ENCODE measurements at regions not wholly inside any gene's neighbourhood (a gene's known extent, or its start where the extent isn't known, plus 50 kb on each side); places are given as distances from the start of the nearest gene placed in this dataset.
"Not testable (repeated sequence)": the region's sequence is repeated elsewhere in the genome, so short reads cannot be mapped to it uniquely, and the experiment has no call there.

- DNase-seq (ENCODE audit: low read depth): no peak
Observed at GRCh38 chr4:187333151-187333550, 609.5 kb upstream of the FAT1 start.

DNA sequence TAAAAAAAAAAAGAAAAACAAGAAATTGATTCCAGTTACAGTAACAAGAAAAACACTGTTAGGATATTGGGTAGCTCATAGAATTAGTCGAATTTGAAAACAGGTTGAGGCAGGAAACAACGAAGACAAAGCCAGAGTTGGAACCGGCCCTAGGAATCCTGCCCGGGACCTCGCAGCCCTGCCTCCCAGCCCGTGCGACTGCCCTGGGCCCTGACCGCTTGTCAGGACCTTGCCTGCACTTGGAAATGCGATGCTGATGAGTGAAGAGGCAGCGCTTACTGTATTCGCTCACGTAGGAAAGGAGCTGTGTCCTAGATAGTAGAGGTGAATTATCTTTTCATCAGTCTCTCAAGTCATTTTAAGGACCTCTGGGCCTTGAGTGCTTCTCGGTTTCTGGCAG lies 611.7 kb upstream of the FAT1 start:
- no peak for DNase-seq (ENCODE audit: low read depth)

DNA sequence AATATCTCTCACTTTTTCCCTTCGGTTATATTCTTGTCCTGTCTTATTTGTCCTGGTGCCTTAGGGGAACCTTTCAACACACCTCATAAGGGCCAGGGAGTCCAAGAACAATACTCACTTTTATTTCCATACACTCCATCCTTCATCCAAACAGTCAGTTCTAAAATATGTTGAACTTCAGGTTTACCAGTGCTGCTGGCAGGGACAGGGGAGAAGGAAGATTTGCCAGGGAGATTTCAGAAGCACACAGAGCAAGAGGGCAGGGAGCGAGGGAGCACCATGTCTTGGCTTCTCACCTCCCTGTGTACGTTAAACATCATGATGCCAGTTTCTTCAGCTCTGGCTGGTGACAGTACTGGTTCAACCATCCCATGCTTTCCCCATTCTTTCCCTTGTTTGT lies 631.1 kb upstream of the FAT1 start:
- no peak for DNase-seq (ENCODE audit: low read depth)

GRCh38 chr4:187357045-187357643 lies 633.5 kb upstream of the FAT1 start:
- DNase-seq (ENCODE audit: low read depth): no peak

DNA sequence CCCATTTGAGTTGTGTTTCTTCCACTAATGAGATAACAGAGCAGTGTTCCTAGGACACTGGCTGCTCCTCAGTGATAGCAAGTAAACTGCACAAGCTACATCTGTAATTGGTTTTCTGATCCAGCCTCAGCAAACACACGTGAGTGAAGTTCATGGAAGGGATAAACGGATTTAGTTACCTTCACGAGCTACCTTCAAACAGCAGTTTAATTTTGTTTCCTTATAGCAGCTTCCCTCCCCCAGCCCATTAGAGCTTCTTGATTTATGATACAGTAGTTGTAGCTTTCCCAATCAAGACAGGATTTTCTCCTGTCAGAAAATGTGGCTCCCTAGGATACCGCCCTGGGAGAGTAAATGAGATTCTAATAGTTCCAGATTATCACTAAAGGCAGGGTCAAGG lies 634.2 kb upstream of the FAT1 start:
- DNase-seq (ENCODE audit: low read depth): no peak

DNA sequence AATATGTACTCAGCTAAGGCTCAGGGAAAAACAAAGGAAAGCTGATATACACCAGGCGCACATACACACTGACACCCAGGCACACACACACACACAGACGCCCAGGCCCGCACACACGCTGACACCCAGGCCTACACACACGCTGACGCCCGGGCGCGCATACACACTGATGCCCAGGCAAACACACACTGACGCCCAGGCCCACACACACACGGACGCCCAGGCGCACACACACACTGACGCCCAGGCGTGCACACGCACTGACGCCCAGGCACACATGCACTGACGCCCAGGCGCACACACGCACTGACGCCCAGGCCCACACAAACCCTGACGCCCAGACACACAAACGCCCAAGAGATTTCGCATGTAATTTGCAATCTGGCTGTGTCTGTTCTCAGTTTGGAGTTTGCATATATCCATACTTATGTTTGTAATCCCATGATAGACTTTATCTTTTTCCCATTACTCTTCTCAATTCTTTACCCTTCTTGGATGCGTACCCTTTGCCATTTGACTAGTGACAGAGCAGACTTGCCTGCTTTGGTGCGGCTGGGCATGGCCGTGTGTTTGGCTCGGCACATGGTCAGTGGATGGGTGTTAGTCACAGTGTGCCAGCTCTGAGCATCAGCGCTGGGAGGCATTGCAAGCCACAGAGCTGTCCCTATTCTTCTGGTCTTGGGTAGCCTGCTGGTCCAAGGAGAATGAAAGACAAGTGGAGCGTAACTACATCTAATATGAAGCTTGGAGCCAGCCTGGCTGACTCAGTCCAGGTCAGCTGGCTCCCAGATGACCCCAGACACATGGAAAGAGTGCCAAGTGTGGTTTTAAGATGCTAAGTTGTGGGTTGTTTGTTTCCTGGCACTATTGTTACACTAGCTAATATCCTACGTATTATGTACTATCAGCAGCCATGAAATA lies 632.4 kb upstream of the ZFP42 start:
- no peak for DNase-seq (ENCODE audit: low read depth)

GRCh38 chr4:187364401-187364800 lies 631.2 kb upstream of the ZFP42 start:
- no peak for DNase-seq (ENCODE audit: low read depth)

DNA sequence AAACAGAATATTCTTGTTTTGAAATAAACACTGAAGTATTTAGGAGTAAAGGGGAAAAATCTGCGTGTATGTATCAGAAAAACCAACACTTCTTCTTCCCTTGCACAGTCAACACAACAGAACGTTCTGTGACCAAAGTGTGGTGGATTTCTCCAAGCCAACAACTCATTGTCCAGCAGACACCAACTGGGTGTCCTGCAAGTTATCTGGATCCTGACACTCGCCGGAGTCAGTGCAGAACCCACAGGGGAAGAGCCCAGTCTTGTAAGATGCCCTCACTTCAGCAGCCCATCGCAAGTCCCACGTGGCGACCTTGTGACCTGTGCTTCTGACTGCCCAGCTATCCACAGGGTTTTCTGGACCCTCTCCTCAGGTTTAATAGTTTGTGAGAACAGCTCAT lies 630.7 kb upstream of the ZFP42 start:
- no peak for DNase-seq (ENCODE audit: low read depth)

GRCh38 chr4:187366530-187366929 lies 629.0 kb upstream of the ZFP42 start:
- DNase-seq (ENCODE audit: low read depth): no peak

DNA sequence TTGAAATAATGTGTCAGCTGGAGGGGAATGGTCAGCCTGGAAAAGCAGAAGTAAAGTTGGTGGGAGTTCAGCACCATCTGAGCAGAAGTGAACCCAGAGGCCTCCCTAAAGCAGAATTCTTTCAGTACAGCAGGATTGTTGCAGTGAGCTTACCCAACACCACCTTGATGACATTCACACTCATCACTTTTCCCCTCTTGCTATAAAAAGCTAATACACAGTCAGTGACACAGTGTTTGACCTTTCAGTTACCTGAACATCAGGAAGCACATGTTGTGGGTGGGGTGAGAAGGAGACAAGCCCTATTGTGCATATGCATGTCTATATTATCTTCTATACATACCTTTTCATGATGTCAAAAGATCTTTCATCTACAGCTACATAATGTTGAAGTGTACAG lies 624.7 kb upstream of the ZFP42 start:
- no peak for DNase-seq (ENCODE audit: low read depth)

- no peak for DNase-seq (ENCODE audit: low read depth)
Observed at GRCh38 chr4:187378441-187378840, 617.1 kb upstream of the ZFP42 start.

DNA sequence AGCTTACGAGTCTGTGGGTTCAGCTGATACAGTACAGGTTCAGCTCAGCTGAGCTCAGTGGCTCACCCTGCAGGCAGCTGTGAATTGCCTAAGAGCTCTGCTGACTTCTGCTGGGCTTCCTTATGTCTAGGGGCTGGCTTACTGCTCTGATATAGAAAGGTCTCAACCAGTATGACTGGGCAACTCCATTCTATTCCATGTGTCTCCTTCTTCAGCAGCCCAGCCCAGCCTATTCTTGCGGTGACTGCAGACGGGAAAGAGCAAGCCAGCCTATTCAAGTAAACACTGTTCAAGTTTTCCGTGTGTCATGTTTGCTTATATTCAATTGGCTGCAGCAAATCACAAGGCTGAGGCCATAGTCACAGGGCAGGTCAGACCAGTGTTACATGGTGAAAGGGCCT lies 615.4 kb upstream of the ZFP42 start:
- DNase-seq (ENCODE audit: low read depth): no peak

GRCh38 chr4:187383181-187383580 lies 612.4 kb upstream of the ZFP42 start:
- no peak for DNase-seq (ENCODE audit: low read depth)

GRCh38 chr4:187387739-187388138 lies 607.8 kb upstream of the ZFP42 start:
- DNase-seq (ENCODE audit: low read depth): no peak

- DNase-seq (ENCODE audit: low read depth): no peak
Observed at GRCh38 chr4:187389420-187389819, 606.2 kb upstream of the ZFP42 start.

DNA sequence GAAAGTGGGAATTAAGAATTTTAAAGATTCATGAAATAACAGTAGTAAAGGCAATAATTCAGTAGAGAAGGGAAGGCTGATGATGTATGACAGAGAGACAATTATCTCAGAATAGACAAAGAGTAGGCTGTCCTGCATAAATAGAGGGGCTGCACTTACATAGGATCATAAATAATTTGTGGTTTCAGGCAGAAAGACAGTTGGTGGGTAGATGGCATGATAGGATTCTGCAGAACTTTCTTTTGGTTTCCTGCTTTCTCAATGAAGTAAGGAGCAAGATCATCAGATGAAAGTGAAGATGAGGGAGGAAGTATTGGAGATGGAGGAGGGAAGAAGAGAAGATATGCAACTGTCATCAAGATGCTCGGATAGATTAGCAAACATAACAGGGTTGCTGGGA lies 604.9 kb upstream of the ZFP42 start:
- no peak for DNase-seq (ENCODE audit: low read depth)

- DNase-seq (ENCODE audit: low read depth): no peak
Observed at GRCh38 chr4:187393531-187394344, 601.8 kb upstream of the ZFP42 start.

DNA sequence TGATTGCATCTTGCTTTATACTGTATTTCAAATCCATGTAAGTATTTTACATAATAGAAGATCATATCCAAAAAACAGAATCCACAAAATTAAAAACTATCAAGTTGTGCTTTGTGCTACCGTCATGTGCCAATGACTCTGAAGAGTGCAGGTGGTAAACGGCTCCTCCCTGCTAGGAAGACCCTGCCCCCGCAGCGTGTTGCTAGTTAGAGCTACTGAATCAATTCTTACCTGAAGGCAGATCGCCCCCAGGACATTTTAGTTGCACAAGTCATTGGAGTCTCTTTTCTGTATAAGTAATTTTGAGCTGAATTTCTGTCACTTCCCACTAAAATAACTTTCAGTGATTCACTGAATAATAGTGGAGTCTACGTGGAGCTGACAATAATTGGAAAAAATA lies 599.5 kb upstream of the ZFP42 start:
- DNase-seq (ENCODE audit: low read depth): no peak

DNA sequence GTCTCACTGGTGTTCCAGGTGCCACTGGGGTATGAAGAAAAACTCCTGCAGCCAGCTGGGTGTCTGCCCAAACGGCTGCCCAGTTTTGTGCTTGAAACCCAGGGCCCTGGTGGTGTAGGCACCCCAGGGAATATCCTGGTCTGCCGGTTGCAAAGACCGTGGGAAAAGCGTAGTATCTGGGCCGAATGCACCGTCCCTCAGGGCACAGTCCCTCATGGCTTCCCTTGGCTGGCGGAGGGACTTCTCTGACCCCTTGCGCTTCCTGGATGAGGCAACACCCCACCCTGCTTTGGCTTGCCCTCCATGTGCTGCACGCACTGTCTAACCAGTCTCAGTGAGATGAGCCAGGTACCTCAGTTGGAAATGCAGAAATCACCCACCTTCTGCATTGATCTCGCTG lies 587.1 kb upstream of the ZFP42 start:
- not testable (repeated sequence) for DNase-seq (ENCODE audit: low read depth)

DNA sequence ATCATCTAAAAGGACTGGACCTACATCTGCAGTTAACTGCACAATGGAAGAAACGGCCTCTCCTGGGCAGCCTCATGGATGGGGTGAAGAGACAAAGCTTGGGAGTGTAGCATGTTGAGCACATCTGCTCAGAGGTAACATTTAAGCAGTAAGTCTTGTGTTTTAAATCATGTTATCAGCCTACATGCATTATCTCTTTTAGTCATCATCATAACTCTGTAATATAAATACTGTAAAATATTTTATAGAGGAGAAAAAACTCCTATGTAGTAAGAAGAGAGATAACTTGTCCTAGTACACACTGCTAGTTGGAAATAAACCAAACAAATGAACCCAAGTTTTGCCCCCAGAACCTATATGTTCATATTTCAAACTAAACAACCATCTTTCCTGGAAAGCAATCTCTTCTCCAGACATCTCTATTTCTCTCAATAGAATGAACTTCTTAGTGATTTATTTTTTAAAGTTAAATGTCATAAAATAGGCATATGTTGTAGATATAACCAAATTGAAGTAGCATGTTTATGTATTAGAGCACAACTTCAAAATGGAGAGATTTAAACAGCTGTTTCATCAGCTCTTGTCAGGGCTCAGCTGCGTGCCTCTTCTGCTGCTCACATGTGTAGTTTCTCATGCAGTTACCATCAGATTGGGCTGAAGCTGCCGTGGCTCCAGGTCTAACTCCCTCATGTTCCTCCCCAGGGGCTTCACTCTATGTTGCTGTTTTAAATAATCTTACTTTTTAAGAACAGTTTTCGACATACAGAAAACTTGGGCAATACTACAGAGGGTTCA lies 581.8 kb upstream of the ZFP42 start:
- DNase-seq (ENCODE audit: low read depth): no peak

DNA sequence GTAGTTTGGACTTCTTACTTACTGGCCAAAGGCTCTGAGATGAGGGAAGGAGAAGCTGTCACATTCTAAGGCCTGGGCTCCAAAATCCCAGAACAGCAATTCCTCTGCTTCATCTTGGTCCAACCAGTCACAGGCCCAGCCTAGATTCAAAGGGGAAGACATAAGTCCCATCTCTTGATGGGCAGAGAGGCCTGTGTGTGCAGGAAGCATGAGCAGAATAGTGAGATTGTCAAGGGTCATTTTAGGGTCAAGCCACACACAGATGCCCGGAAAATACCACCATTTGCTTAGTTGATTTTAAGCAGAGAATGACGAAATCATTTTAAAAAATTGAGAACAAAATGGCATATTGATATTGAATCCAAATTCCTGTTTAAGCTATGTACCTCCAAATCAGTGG lies 580.9 kb upstream of the ZFP42 start:
- DNase-seq (ENCODE audit: low read depth): no peak

DNA sequence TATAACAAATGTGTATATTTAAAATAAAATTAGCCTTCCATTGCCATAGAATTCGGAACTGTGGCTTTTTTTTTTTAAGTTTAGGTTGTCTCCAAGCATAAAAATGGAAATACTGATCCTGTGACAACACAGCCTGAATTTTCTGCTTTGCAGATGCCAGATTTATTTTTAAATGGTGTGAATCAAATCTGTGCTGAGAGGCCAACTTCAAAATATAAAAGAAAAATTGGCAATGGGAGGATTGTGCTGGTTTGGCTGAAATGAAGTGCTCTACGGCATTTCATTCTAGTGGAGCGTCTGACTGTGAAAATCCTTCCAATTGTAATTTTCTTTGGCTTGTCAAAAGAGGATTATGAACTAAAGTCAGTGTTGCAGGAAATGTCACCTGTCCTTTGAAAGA lies 580.3 kb upstream of the ZFP42 start:
- no peak for DNase-seq (ENCODE audit: low read depth)

Measured in activated T-cell treated with anti-CD3 and anti-CD28 coated beads for 48 hours (primary cell).